HCT116 (cell line): ENCODE measurements at regions not wholly inside any gene's neighbourhood (a gene's known extent, or its start where the extent isn't known, plus 50 kb on each side); places are given as distances from the start of the nearest gene placed in this dataset.

ENCODE experiments used
- ATAC-seq: fragments of 200-7000 bp; cut with Tn5 transposase; 2 replicates; pipeline ENCODE4 v1.9.1; 2020; ENCODE audit warnings: mild to moderate bottlenecking, moderate library complexity
- BruUV-seq: library from RNA; stranded (reverse); fragments of 400-500 nt; replicated peaks from 2 replicates; lab custom pipeline; 2021; lab: Mats Ljungman, UMichigan
- CTCF ChIA-PET: fragments of 300-600 bp; sonication (Branson Sonifier 250); formaldehyde crosslinking; loops from one replicate; lab custom pipeline; 2021; ENCODE audit warnings: antibody characterized with exemption; lab: Charles Lee
- POLR2A ChIA-PET: fragments of 300-600, 350-600 bp; sonication (Branson Sonifier 250); formaldehyde crosslinking; loops from one replicate; lab custom pipeline; 2021; ENCODE audit warnings: antibody characterized with exemption; lab: Charles Lee
- RAD21 ChIA-PET, 2 experiments: fragments of 300-600 bp; sonication (Branson Sonifier 250); formaldehyde crosslinking; loops; one replicate each; lab custom pipeline; 2023; ENCODE audit warnings: low total read pairs in 2 of 2; ENCODE audit not compliant: uncharacterized antibody in 2 of 2, unreplicated experiment in 2 of 2, low non-redundant PET in 1 of 2; lab: Charles Lee
- DNase-seq: peaks from one replicate; pipeline ENCODE4 v3.0.0-alpha.2; 2010; ENCODE audit warnings: low read depth, low spot score
- H2AFZ ChIP-seq: fragments of 200-600 bp; shearing (Covaris generic), sonication (generic); 2 replicates; pipeline ENCODE4 v1.6.1; 2017; ENCODE audit warnings: low read depth, mixed run types, mixed read lengths, antibody characterized with exemption, low read length; ENCODE audit not compliant: poor library complexity, severe bottlenecking
- H3K27ac ChIP-seq: 2 replicates; pipeline ENCODE4 v1.5.1; 2012; ENCODE audit warnings: low read depth, low read length
- H3K27me3 ChIP-seq: fragments of 200-600 bp; sonication (generic); 2 replicates; pipeline ENCODE4 v1.6.1; 2016; ENCODE audit warnings: mixed run types, low read length, mixed read lengths; ENCODE audit not compliant: insufficient read depth
- H3K36me3 ChIP-seq, 2 experiments: fragments of 200-500 bp in 1 of 2; fragments of 200-600 bp in 1 of 2; sonication (Bioruptor generic) in 1 of 2; sonication (generic) in 1 of 2; 2 replicates each; pipeline versions ENCODE4 v1.5.1 to v1.6.1; 2014 to 2016; ENCODE audit warnings: low read length in 2 of 2, inconsistent platforms in 1 of 2, mixed read lengths in 1 of 2, mixed run types in 1 of 2; ENCODE audit not compliant: insufficient read depth in 2 of 2, control insufficient read depth in 1 of 2
- H3K4me1 ChIP-seq, 2 experiments: fragments of 200-600 bp in 1 of 2; sonication (generic) in 1 of 2; 2 replicates each; pipeline versions ENCODE4 v1.5.1 to v1.6.1; 2012 to 2017; ENCODE audit warnings: low read length in 2 of 2, inconsistent platforms in 1 of 2, mild to moderate bottlenecking in 1 of 2, mixed read lengths in 1 of 2, mixed run types in 1 of 2, moderate library complexity in 1 of 2; ENCODE audit not compliant: insufficient read depth in 2 of 2, control insufficient read depth in 1 of 2
- H3K4me2 ChIP-seq: fragments of 200-600 bp; sonication (generic); 2 replicates; pipeline ENCODE4 v1.6.1; 2017; ENCODE audit warnings: mixed run types, low read length, mixed read lengths
- H3K4me3 ChIP-seq, 2 experiments: fragments of 200-600 bp in 1 of 2; sonication (generic) in 1 of 2; replicated peaks in 1 of 2; 2 replicates each; pipeline ENCODE4 v1.5.1; 2011 to 2016; ENCODE audit warnings: low read length in 2 of 2, control low read depth in 1 of 2, low read depth in 1 of 2, mild to moderate bottlenecking in 1 of 2, mixed read lengths in 1 of 2, mixed run types in 1 of 2
- H3K79me2 ChIP-seq: fragments of 200-600 bp; sonication (generic); 2 replicates; pipeline ENCODE4 v1.6.1; 2017; ENCODE audit warnings: mild to moderate bottlenecking, mixed run types, low read length, moderate library complexity, mixed read lengths; ENCODE audit not compliant: insufficient read depth
- H3K9ac ChIP-seq: fragments of 200-600 bp; sonication (generic); 2 replicates; pipeline ENCODE4 v1.6.1; 2016; ENCODE audit warnings: low read length, mixed read lengths
- H3K9me2 ChIP-seq: fragments of 200-600 bp; sonication (generic), shearing (Covaris generic); 2 replicates; pipeline ENCODE4 v1.6.1; 2017; ENCODE audit warnings: mixed run types, mild to moderate bottlenecking, moderate library complexity; ENCODE audit not compliant: insufficient read depth
- H3K9me3 ChIP-seq, 2 experiments: fragments of 200-500 bp in 1 of 2; fragments of 200-600 bp in 1 of 2; sonication (Bioruptor generic) in 1 of 2; sonication (generic) in 1 of 2; 2 replicates each; pipeline ENCODE4 v1.6.1; 2014 to 2017; ENCODE audit warnings: low read length in 2 of 2, mixed read lengths in 2 of 2, inconsistent platforms in 1 of 2, low read depth in 1 of 2, mild to moderate bottlenecking in 1 of 2, mixed run types in 1 of 2, moderate library complexity in 1 of 2; ENCODE audit not compliant: control insufficient read depth in 1 of 2, insufficient read depth in 1 of 2
- H4K20me1 ChIP-seq: fragments of 200-600 bp; sonication (generic), shearing (Covaris generic); 2 replicates; pipeline ENCODE4 v1.6.1; 2017; ENCODE audit warnings: mixed run types, mild to moderate bottlenecking, moderate library complexity; ENCODE audit not compliant: insufficient read depth
- ATF3 ChIP-seq: IDR thresholded peaks from 2 replicates; pipeline ENCODE4 v1.6.1; 2012
- CBX3 ChIP-seq: IDR thresholded peaks from 2 replicates; pipeline ENCODE4 v1.6.1; 2012; ENCODE audit warnings: low read depth
- CTCF ChIP-seq, 3 experiments: fragments of 200-600 bp in 1 of 3; sonication (generic) in 1 of 3; IDR thresholded peaks in 2 of 3; conservative IDR thresholded peaks in 1 of 3; 2 replicates each; pipeline ENCODE4 v1.5.1; 2012 to 2017; ENCODE audit warnings: low read depth in 2 of 3, low read length in 2 of 3, antibody characterized with exemption in 1 of 3, borderline replicate concordance in 1 of 3, control low read depth in 1 of 3, mild to moderate bottlenecking in 1 of 3, mixed read lengths in 1 of 3, mixed run types in 1 of 3, moderate library complexity in 1 of 3; ENCODE audit not compliant: insufficient read depth in 1 of 3
- ELF1 ChIP-seq: IDR thresholded peaks from 2 replicates; pipeline ENCODE4 v1.6.1; 2012; ENCODE audit warnings: low read depth, borderline replicate concordance
- EZH2phosphoT487 ChIP-seq: fragments of 200-600 bp; IDR thresholded peaks from 2 replicates; pipeline ENCODE4 v1.6.1; 2018; ENCODE audit warnings: antibody characterized with exemption, borderline replicate concordance
- FOSL1 ChIP-seq: IDR thresholded peaks from 2 replicates; pipeline ENCODE4 v1.6.1; 2012; ENCODE audit warnings: low read depth
- MAX ChIP-seq: IDR thresholded peaks from 2 replicates; pipeline ENCODE4 v1.6.1; 2012
- RAD21 ChIP-seq: IDR thresholded peaks from 2 replicates; pipeline ENCODE4 v1.6.1; 2012; ENCODE audit warnings: low read depth, mild to moderate bottlenecking
- REST ChIP-seq: IDR thresholded peaks from 2 replicates; pipeline ENCODE4 v1.6.1; 2012; ENCODE audit warnings: low read depth
- SIN3A ChIP-seq: IDR thresholded peaks from 2 replicates; pipeline ENCODE4 v1.6.1; 2012; ENCODE audit warnings: low read depth
- SP1 ChIP-seq: IDR thresholded peaks from 2 replicates; pipeline ENCODE4 v1.6.1; 2012; ENCODE audit warnings: low read depth
- SRF ChIP-seq: IDR thresholded peaks from 2 replicates; pipeline ENCODE4 v1.6.1; 2012; ENCODE audit warnings: low read depth
- ZBTB33 ChIP-seq: IDR thresholded peaks from 2 replicates; pipeline ENCODE4 v1.6.1; 2011; ENCODE audit warnings: mild to moderate bottlenecking, low read length, moderate library complexity; ENCODE audit not compliant: insufficient replicate concordance; ENCODE audit errors: extremely low read depth
- intact Hi-C: fragments of 100-400 bp; cut with micrococcal nuclease; formaldehyde crosslinking; loops from 2 replicates; pipeline ENCODE4 v1.10.0; 2022

GRCh38 chr9:118569148-118569547, 800.1 kb downstream of the BRINP1 start:
- POLR2A ChIA-PET = no interaction called here
- CTCF ChIA-PET = no interaction called here
- Histone ChIP-seq H3K27ac (no peak overlapping the region), H4K20me1 (no peaks in the 10 kb centered on the region), H3K9me2 (no peaks in the 10 kb centered on the region), H3K4me2 (no peak overlapping the region), H3K36me3 (no peaks in the 10 kb centered on the region), H3K27me3 (no peaks in the 10 kb centered on the region), H3K79me2 (no peaks in the 10 kb centered on the region), H3K4me1 (no peaks in the 10 kb centered on the region), H3K9me3 (peaks cover 0 to 17% of the 10 kb centered on the region in 2 experiments; a peak in 2 of 4 replicates), H3K9ac (no peak overlapping the region), H3K4me3 (no peak overlapping the region), H2AFZ (no peak overlapping the region)
- intact Hi-C loops = no loop called here
- BruUV-seq = no TSS peak
- TF ChIP-seq MAX = no peak
- TF ChIP-seq RAD21 = no peak
- no peak for TF ChIP-seq SP1
- TF ChIP-seq ELF1 = no peak
- no peak for TF ChIP-seq ZBTB33
- no peak for TF ChIP-seq SIN3A
- no peak for TF ChIP-seq ATF3
- TF ChIP-seq EZH2phosphoT487 = no peak
- RAD21 ChIA-PET = no interaction called here
- no peak for DNase-seq
- no peak for ATAC-seq

GRCh38 chr9:118570066-118570465, 799.2 kb downstream of the BRINP1 start:
- Histone ChIP-seq H3K36me3 (no peaks in the 10 kb centered on the region), H4K20me1 (no peaks in the 10 kb centered on the region), H3K4me3 (no peak overlapping the region), H3K4me1 (no peaks in the 10 kb centered on the region), H2AFZ (no peak overlapping the region), H3K79me2 (no peaks in the 10 kb centered on the region), H3K9me2 (no peaks in the 10 kb centered on the region), H3K27me3 (no peaks in the 10 kb centered on the region), H3K9me3 (peaks cover 0 to 14% of the 10 kb centered on the region in 2 experiments; a peak in 2 of 4 replicates), H3K27ac (no peak overlapping the region), H3K4me2 (no peak overlapping the region), H3K9ac (no peak overlapping the region)
- ChIA-PET RAD21 (no interaction called here), CTCF (no interaction called here), POLR2A (no interaction called here)
- intact Hi-C loops = no loop called here
- BruUV-seq = no TSS peak
- ATAC-seq (no peak), DNase-seq (no peak)
- no peak for TF ChIP-seq SRF
- no peak for TF ChIP-seq CTCF (IDR thresholded peaks at IDR 0.05 in 2 of 3, conservative IDR thresholded peaks at IDR 0.05 in 1 of 3; ENCODE audit: borderline replicate concordance in 1 of 3, insufficient read depth in 1 of 3, low read depth in 2 of 3, low read length in 2 of 3)
- TF ChIP-seq REST = no peak
- TF ChIP-seq FOSL1 = no peak
- TF ChIP-seq CBX3 = no peak
- TF ChIP-seq MAX = no peak
